HG03439 (cell line): ENCODE measurements at regions not wholly inside any gene's neighbourhood (a gene's known extent, or its start where the extent isn't known, plus 50 kb on each side); places are given as distances from the start of the nearest gene placed in this dataset.

ENCODE experiments used
- ATAC-seq: cut with Tn5 transposase; IDR thresholded peaks from one replicate; pipeline ENCODE4 v1.9.1; 2021; ENCODE audit warnings: mild to moderate bottlenecking, moderate library complexity; ENCODE audit not compliant: unreplicated experiment

DNA sequence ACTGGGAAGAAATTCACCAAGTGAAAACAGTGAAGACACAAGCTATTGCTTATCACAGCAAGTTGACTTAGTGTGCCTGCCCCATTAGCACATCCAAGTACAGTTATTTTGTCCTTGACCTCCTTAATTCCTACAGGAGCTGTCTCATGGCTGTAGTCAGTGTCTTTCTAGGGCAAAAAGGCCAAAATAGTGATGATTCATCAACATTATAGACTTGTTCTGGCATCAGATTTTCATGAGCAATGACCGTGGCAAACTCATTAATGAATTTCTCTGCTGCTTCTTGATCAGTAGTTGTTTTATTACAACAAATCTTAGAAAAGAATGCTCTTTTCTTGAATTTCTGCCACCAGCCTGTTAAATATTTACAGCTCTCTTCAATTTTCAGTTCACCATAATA, 1169.3 kb upstream of the DDX18 start:
- ATAC-seq, result no peak

- ATAC-seq, result no peak
These were observed 1145.8 kb upstream of the DDX18 start for GRCh38 chr2:116668691-116669090.

- ATAC-seq, result no peak
These were observed 1144.7 kb upstream of the DDX18 start for GRCh38 chr2:116669782-116670181.

- no peak for ATAC-seq
These were observed 1140.3 kb upstream of the DDX18 start for GRCh38 chr2:116674188-116674587.

GRCh38 chr2:116676776-116677175, 1137.7 kb upstream of the DDX18 start:
- ATAC-seq, result no peak

DNA sequence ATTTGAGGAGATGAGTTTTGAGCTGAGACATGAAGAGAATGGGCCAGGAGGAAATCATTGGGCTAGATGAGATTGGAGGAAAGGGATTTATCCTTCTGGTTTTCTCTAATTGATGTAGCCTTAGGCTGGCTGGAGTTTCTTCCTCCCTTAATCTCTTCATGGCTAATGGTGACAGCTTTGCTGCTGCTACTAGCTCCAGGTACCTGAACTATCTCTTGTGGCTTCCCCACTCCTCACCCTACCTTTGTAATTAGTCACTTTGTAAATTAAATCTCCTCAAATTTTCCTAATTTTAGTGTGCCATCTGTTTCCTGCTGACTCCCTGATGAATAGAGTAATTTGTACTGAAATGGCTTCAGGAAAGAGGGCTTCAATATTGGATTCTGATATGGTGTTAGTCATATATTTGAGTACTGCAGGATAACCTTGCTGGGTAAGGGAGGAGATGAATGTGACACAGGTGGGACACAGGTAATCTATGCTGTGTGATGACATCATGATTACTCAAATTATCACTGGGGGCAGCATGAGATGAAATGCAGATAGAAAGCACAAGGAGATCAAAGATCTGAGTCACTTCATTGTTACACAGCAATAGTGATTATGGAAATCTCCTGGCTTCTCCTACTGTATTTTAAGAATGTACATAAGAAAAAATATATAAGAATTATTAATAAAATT, 1134.1 kb upstream of the DDX18 start:
- ATAC-seq, result no peak

DNA sequence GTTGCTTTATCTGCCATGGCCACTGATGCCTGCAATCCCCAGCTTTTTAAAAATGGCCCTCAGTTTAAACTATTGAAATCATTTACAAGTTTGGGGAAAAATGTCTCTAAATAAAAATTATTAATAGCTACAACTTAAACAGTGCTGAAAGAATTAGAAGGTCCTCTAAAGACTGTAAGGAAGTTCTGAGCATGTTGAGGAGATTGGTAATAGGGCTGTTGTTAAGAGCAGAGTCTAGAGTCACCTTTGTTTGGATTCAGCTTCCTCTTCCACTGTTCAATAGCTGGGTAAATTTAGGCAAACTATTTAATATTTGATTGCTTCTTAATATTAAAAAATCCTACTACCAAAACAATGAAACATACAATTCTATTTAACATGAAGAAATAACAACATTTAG, 1127.1 kb upstream of the DDX18 start:
- no peak for ATAC-seq

DNA sequence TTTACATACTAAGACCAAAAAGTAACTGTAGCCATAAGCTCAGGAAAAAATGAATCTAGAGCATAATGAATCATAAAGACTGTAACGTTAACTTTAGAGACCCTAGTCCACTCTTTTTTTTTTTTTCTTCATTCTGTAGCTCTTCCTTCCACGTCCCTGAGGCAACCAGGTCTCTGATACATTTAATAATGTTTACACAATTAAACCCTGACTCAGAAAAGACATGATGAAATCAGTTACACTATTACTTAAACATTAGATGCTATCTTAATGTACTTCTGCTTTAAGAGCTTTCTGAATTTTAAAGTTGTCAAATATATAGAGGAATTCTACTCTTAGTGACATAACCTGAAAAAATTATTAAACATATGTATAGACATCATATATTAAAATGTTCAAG, 1121.5 kb upstream of the DDX18 start:
- no peak for ATAC-seq

- ATAC-seq, result no peak
These were observed 1118.3 kb upstream of the DDX18 start for GRCh38 chr2:116696223-116696622.

DNA sequence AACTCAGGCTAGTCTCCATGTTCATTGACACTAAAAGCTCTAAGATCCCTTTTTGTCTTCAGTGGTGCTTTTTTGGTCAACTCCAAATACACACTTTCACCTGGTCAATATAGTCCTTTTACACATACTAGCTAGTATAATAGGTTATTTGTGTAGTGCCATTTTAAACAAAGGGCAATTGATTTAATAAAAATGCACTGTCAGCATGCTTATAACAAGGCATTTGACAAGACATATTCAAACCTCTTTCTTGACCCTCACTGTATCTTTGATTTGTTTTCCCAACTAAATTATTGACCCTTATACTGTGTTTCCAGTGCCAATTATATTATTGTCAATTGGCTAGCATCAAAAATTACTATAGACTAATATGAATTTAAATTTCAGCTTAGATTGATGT, 1117.6 kb upstream of the DDX18 start:
- ATAC-seq, result no peak

DNA sequence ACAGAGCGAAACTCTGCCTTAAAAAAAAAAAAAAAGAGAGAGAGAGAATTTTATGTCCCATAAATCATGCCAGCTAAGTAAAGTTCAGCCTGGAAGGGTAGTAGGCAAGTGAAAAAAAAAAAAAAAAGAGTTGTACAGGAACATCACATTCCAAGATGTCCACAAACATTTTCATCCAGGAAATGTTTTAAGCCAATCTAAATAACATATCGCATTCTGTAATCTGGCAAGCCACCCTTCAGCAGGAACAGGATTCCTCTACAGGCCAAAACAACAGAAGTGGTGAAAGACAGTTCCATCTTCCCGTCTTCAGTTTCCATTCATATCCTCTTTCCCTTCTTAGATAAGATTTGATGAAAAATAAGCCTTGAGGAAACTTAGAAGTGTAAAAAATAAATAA, 1108.1 kb upstream of the DDX18 start:
- ATAC-seq, result no peak

GRCh38 chr2:116716038-116716437, 1098.5 kb upstream of the DDX18 start:
- no peak for ATAC-seq

- ATAC-seq, result no peak
These were observed 1098.0 kb upstream of the DDX18 start for GRCh38 chr2:116716444-116716843.

DNA sequence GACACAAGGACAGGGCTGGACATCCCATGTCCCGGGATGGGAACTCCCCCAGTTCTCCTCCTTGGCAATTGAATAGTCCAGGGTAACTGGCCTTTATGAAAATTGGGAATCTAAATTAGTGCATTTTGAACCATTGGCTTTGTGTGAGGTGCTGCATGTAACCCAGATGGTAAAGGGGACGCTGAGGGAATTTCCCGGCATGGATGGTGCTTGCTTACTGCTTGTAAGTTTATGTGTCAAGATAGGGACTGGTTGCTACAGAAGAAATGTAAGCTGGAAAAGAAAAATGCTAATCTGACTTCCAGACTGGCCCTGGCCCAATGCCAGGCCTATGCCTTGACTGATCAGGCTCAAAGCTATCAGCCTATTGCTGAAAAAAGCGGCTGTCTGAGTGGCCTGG, 1096.7 kb upstream of the DDX18 start:
- no peak for ATAC-seq

DNA sequence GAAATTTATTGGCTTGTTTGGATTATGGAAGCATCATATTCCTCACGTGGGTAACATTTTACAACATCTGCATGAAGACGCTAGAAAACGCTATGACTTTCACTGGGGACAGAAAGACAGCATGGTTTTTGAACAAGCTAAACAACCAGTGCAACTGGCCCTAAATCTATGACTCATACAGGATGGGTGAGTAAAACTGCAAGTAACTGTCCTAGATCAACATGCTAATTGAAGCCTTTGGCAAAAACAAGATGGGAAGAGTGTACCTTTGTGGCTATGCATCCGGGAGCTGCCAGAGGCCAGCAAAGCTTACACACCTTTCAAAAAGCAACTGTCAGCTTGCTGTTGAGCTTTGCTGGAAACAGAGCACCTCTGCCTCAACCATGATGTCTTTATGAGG, 1096.0 kb upstream of the DDX18 start:
- no peak for ATAC-seq

- ATAC-seq, result no peak
These were observed 1094.7 kb upstream of the DDX18 start for GRCh38 chr2:116719836-116720235.

DNA sequence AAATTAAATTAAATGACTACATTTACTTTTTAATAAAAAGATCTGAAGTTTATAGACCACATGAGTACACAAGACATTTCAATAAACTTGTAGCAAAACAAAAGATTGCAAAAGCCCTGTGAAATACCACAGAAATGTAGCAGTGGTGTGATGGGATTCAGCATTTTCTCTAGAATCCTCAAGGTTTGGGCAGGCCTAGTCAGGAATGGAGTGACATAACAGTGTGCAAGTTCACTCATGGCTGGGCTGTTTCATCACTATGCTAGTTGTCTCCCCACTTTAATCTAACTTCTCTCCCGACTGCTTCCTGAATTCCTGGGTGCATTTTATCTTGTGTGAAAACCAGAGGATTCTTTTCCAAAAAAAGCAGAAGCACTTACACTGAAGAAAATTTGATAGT, 1089.9 kb upstream of the DDX18 start:
- no peak for ATAC-seq

GRCh38 chr2:116732322-116732721, 1082.2 kb upstream of the DDX18 start:
- ATAC-seq, result no peak

DNA sequence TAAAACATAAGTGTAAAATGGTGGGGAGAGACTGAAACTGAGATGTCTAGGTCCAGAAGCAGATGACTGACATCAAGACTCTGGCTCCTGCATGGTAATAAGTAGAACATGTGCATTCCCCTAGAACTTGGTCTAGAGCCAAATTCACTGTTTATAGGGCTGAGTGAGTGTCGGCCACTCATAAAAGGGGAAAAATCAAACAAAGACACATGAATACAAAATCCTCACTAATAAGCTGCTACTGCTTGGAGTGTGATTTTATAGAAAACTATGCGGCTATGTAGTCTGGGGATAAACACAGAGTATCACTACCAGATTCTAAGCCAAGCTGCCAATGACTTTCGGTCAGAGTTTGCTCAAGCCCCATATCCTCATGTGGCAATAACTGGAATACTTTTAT, 1080.8 kb upstream of the DDX18 start:
- ATAC-seq, result no peak

DNA sequence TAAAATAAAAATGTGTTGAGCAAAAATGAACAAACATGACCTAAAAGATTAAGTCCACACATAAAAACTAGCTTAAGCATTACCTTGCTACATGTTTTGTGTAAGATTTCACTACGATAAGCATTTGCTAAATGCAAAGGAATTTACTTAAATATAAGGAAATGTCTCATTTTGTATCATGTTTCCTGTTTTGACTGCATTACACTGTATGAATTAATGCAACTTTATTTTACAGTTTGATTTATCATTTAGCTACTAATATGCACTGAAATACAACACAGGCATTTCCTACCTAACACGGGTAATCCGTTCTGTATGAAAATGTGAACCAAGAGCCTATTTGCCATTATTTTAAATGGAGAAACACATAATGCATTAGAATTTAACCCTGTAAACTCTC, 1076.5 kb upstream of the DDX18 start:
- ATAC-seq, result no peak

GRCh38 chr2:116747103-116747502, 1067.4 kb upstream of the DDX18 start:
- ATAC-seq, result no peak

DNA sequence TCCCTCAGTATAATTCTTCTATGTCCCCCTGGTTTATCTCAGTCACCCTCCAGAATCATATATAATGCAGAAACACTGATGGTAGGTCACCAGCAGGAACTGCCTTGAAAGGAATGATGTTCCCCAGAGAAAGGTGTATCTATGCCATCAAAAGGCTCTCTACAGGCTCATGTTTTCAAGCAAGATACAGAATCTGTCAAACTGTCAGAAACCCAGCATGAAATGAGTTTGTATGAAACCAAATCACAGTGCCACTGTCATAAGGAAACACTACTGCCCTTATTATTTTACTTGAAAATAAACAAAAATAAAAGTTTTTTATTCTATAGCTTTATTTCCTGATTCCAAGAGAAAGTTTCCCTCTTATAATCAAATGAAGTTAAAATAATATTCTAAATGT, 1064.5 kb upstream of the DDX18 start:
- ATAC-seq, result no peak

GRCh38 chr2:116754381-116755101, 1060.0 kb upstream of the DDX18 start:
- ATAC-seq, result no peak
